ENCODE measurements at regions not wholly inside any gene's neighbourhood (a gene's known extent, or its start where the extent isn't known, plus 50 kb on each side); places are given as distances from the start of the nearest gene placed in this dataset.

DNA sequence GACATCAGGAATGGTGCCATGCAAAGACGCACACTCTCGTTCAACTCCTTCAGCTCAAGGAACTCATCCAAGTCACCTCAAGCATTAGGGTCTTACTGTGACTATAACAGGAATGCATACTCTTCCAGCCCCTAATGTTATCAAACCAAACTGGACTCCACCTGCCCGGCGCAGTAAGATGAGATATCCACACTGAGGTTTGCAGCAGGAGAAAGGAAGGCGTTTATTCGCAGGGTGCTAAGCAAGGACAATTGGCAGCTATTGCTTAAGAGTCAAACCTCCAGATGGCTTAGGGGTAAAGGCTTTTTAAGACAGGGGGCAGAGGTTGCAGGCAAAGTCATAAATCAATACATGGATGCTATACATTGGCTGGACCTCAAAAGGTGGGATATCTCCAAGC, 159.4 kb upstream of the TAB2 start:
- TF ChIP-seq POLR2A (IDR thresholded peaks at IDR 0.05) = no peak
- TF ChIP-seq, protein P1, sequence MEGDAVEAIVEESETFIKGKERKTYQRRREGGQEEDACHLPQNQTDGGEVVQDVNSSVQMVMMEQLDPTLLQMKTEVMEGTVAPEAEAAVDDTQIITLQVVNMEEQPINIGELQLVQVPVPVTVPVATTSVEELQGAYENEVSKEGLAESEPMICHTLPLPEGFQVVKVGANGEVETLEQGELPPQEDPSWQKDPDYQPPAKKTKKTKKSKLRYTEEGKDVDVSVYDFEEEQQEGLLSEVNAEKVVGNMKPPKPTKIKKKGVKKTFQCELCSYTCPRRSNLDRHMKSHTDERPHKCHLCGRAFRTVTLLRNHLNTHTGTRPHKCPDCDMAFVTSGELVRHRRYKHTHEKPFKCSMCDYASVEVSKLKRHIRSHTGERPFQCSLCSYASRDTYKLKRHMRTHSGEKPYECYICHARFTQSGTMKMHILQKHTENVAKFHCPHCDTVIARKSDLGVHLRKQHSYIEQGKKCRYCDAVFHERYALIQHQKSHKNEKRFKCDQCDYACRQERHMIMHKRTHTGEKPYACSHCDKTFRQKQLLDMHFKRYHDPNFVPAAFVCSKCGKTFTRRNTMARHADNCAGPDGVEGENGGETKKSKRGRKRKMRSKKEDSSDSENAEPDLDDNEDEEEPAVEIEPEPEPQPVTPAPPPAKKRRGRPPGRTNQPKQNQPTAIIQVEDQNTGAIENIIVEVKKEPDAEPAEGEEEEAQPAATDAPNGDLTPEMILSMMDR (IDR thresholded peaks at IDR 0.05) = no peak
